Spleen (tissue), 11 donors: ENCODE measurements at regions not wholly inside any gene's neighbourhood (a gene's known extent, or its start where the extent isn't known, plus 50 kb on each side); places are given as distances from the start of the nearest gene placed in this dataset.

ENCODE experiments used
- DNase-seq: peaks from one replicate; pipeline ENCODE4 v3.0.0-alpha.2; 2020
- H3K27ac ChIP-seq, 8 donors: fragments of 200-600 bp; sonication (generic) in 7 of 8; 1 replicate in 4 of 8; 2 replicates in 4 of 8; pipeline versions ENCODE4 v1.5.0 to v1.8.0; 2016 to 2021; ENCODE audit warnings: inconsistent platforms in 4 of 8, mild to moderate bottlenecking in 4 of 8, moderate library complexity in 1 of 8
- H3K27me3 ChIP-seq, 7 donors: fragments of 200-600 bp; sonication (generic) in 6 of 7; replicated peaks in 1 of 7; 1 replicate in 4 of 7; 2 replicates in 3 of 7; pipeline versions ENCODE4 v1.5.0 to v1.8.0; 2016 to 2021; ENCODE audit warnings: inconsistent platforms in 3 of 7, mild to moderate bottlenecking in 1 of 7
- H3K36me3 ChIP-seq, 6 donors: fragments of 200-600 bp; sonication (generic) in 5 of 6; 1 replicate in 4 of 6; 2 replicates in 2 of 6; pipeline versions ENCODE4 v1.5.0 to v1.8.0; 2016 to 2021; ENCODE audit warnings: inconsistent platforms in 2 of 6
- H3K4me1 ChIP-seq, 6 donors: fragments of 200-600 bp; sonication (generic) in 5 of 6; 1 replicate in 3 of 6; 2 replicates in 3 of 6; pipeline versions ENCODE4 v1.5.0 to v1.8.0; 2016 to 2021; ENCODE audit warnings: inconsistent platforms in 3 of 6
- H3K4me3 ChIP-seq, 8 donors: fragments of 200-600 bp; sonication (generic) in 7 of 8; 1 replicate in 4 of 8; 2 replicates in 4 of 8; pipeline versions ENCODE4 v1.5.0 to v1.8.0; 2016 to 2021; ENCODE audit warnings: inconsistent platforms in 4 of 8, mild to moderate bottlenecking in 4 of 8, moderate library complexity in 2 of 8
- H3K9me3 ChIP-seq, 8 donors: fragments of 200-600 bp; sonication (generic) in 7 of 8; 1 replicate in 4 of 8; 2 replicates in 4 of 8; pipeline versions ENCODE4 v1.5.0 to v1.8.0; 2016 to 2021; ENCODE audit warnings: inconsistent platforms in 4 of 8
- POLR2A ChIP-seq, 3 donors: fragments of 450-650 bp; IDR thresholded peaks; one replicate each; pipeline ENCODE4 v1.5.1; 2017; ENCODE audit warnings: antibody characterized with exemption in 3 of 3, mild to moderate bottlenecking in 1 of 3
- POLR2AphosphoS5 ChIP-seq, 3 donors: sonication (generic); formaldehyde crosslinking; IDR thresholded peaks; one replicate each; pipeline ENCODE4 v1.5.1; 2017; ENCODE audit warnings: antibody characterized with exemption in 3 of 3
- WGBS, 5 donors: extraction: QIAGEN DNeasy Blood & Tissue Kit in 3 of 5; methylation state at CpG; one replicate each; pipeline versions ENCODE4 v1.1.5 to v1.1.7; 2013 to 2018; 5-methylcytosine and 5-hydroxymethylcytosine counted together
- intact Hi-C: fragments of 100-400 bp; cut with DNase I; formaldehyde crosslinking; loops from one replicate; pipeline ENCODE4 v1.15.0; 2023; ENCODE audit warnings: low total_unique reads
- TF ChIP-seq, protein P1 (sequence below), 11 experiments: fragments of 200-600 bp in 7 of 11; fragments of 450-650 bp in 4 of 11; sonication (generic) in 4 of 11; IDR thresholded peaks in 8 of 11; conservative IDR thresholded peaks in 3 of 11; 1 replicate in 7 of 11; 2 replicates in 4 of 11; pipeline versions ENCODE4 v1.4.0 to v1.8.0; 2016 to 2021; ENCODE audit warnings: antibody characterized with exemption in 11 of 11, inconsistent platforms in 4 of 11, mild to moderate bottlenecking in 1 of 11
- donor health status: healthy with polysubstance abuse.
- donor health status: DM: no; HTN: no; CAD: no; lungs with moderate emphysema.
- donor health status: DM: no; HTN: no; CAD: no.
- donor health status: Bipolar disorder and iron deficiency.
- donor health status: healthy.
- donor health status: DM: no; HTN: no; CAD: no.
- donor health status: DM: yes; HTN: yes; CAD: no.

DNA sequence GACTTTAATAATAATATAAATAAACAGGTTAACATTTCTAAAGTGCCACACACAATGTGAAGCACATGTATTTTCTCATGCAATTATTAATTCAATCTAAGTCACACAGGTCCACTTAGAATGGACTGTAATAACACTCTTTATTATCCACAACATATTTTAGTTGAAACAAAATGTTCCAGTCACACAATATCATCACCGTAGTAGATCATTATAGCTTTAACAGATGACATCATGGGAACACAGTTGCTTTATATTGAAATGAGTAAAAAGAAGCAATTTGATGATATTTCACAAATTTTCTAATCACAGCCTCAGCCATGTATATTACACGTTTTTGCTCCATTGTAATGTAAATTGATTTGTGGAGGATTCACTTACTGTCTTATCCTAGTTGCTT lies 266.3 kb downstream of the MEIS1 start:
- WGBS, 5 donors, result 68 to 85% (median 76%) methylated on average over 2 of the region's 2 CpGs
- intact Hi-C loops, result no loop called here
- no peak for DNase-seq

DNA sequence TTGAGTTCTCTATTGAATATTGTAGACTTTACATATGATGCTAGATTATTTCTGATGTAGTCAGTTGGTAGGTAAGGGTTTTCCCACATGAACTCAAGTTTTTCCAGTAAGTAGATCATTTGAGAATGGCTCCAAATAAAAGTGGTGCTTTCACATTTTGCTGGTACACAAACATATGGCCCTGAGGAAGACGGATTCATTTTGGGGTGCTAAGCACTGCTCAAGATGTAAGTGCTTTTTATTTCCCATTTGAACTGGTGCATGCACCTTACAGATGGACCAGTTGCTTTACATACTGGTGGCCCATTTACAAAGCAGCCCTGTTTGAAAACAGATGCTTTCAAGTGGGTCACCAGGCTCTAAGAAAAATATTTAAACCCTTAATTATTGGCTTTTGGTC lies 266.7 kb downstream of the MEIS1 start:
- Histone ChIP-seq H3K36me3 (no peaks in the 10 kb centered on the region), H3K4me3 (no peak overlapping the region), H3K27ac (peak overlapping the region in 3 of 8 donors; percentile 6 to 50 (median 37)), H3K27me3 (no peaks in the 10 kb centered on the region), H3K4me1 (no peaks in the 10 kb centered on the region), H3K9me3 (no peaks in the 10 kb centered on the region)
- TF ChIP-seq POLR2A (IDR thresholded peaks at IDR 0.05) (no peak), POLR2AphosphoS5 (IDR thresholded peaks at IDR 0.05) (no peak)
- TF ChIP-seq, protein P1, sequence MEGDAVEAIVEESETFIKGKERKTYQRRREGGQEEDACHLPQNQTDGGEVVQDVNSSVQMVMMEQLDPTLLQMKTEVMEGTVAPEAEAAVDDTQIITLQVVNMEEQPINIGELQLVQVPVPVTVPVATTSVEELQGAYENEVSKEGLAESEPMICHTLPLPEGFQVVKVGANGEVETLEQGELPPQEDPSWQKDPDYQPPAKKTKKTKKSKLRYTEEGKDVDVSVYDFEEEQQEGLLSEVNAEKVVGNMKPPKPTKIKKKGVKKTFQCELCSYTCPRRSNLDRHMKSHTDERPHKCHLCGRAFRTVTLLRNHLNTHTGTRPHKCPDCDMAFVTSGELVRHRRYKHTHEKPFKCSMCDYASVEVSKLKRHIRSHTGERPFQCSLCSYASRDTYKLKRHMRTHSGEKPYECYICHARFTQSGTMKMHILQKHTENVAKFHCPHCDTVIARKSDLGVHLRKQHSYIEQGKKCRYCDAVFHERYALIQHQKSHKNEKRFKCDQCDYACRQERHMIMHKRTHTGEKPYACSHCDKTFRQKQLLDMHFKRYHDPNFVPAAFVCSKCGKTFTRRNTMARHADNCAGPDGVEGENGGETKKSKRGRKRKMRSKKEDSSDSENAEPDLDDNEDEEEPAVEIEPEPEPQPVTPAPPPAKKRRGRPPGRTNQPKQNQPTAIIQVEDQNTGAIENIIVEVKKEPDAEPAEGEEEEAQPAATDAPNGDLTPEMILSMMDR (IDR thresholded peaks at IDR 0.05 in 8 of 11, conservative IDR thresholded peaks at IDR 0.05 in 3 of 11), result no peak
- intact Hi-C loops, result no loop called here
- 78 to 90% (median 79%) methylated on average over 1 of the region's 1 CpG for WGBS, 5 donors
- no peak for DNase-seq

More for the DNA sequence above, 266.3 kb downstream of the MEIS1 start:
- Histone ChIP-seq H3K4me1 (no peaks in the 10 kb centered on the region), H3K27ac (peak overlapping the region in 3 of 8 donors; percentile 6 to 50 (median 37)), H3K9me3 (no peaks in the 10 kb centered on the region), H3K36me3 (no peaks in the 10 kb centered on the region), H3K4me3 (no peak overlapping the region), H3K27me3 (no peaks in the 10 kb centered on the region)
- TF ChIP-seq POLR2AphosphoS5 (IDR thresholded peaks at IDR 0.05) (no peak), POLR2A (IDR thresholded peaks at IDR 0.05) (no peak)
- TF ChIP-seq, protein P1 (IDR thresholded peaks at IDR 0.05 in 8 of 11, conservative IDR thresholded peaks at IDR 0.05 in 3 of 11), result no peak

DNA sequence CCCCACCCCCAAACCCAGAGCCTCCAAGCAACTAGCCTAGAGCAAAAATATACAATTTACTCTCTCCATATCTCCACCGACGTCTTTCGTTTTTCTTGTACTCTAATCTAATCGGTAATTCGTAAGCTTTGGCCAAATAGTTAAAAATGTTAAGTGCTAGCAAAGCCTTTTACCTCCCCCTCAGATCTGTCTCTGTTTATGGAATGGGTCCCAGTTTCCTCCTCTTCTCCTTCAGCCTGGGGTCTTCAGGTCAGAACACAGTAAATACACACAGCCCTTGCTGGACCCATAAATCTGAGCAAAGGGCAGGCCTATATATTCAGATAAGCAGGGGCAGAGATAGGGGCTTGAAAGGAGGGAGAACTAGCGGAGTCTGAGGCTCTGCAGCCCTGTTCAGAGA lies 267.4 kb downstream of the MEIS1 start:
- DNase-seq, result no peak
- H3K4me3 ChIP-seq, result no peak overlapping the region
- 66 to 81% (median 74%) methylated on average over 6 of the region's 6 CpGs for WGBS, 5 donors
- no peaks in the 10 kb centered on the region for H3K4me1 ChIP-seq
- no peaks in the 10 kb centered on the region for H3K9me3 ChIP-seq
- no peaks in the 10 kb centered on the region for H3K36me3 ChIP-seq
- intact Hi-C loops, result no loop called here
- peak overlapping the region in 3 of 8 donors; percentile 6 to 50 (median 37) for H3K27ac ChIP-seq
- TF ChIP-seq, protein P1 (IDR thresholded peaks at IDR 0.05 in 8 of 11, conservative IDR thresholded peaks at IDR 0.05 in 3 of 11), result no peak
- no peak for TF ChIP-seq POLR2AphosphoS5 (IDR thresholded peaks at IDR 0.05)
- no peak for TF ChIP-seq POLR2A (IDR thresholded peaks at IDR 0.05)
- H3K27me3 ChIP-seq, result no peaks in the 10 kb centered on the region

DNA sequence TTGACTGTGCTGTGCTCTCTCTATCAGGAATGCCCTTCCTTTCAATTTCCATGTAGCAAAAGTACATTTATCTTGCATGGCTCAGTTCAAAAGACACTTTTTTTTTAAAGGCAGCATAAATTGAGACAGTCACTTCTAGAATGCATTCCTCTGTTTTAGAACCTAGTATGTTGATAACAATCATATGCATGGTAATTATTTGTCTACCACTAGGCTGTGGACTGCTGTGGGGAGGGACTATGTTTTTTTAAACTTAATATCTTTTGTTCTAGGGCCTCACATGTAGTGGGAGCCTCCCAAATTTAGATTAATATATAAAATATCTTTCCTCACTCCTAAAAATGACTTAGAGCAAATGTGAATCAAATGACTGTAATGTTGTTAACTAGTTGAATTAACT lies 269.9 kb downstream of the MEIS1 start:
- Histone ChIP-seq H3K27ac (no peak overlapping the region), H3K9me3 (no peaks in the 10 kb centered on the region), H3K27me3 (no peaks in the 10 kb centered on the region), H3K4me1 (no peaks in the 10 kb centered on the region), H3K36me3 (no peaks in the 10 kb centered on the region), H3K4me3 (no peak overlapping the region)
- intact Hi-C loops, result no loop called here
- no peak for DNase-seq
- TF ChIP-seq POLR2A (IDR thresholded peaks at IDR 0.05) (no peak), POLR2AphosphoS5 (IDR thresholded peaks at IDR 0.05) (no peak)
- TF ChIP-seq, protein P1 (IDR thresholded peaks at IDR 0.05 in 8 of 11, conservative IDR thresholded peaks at IDR 0.05 in 3 of 11), result no peak
